Peyer's patch (tissue), 4 donors: ENCODE measurements at regions not wholly inside any gene's neighbourhood (a gene's known extent, or its start where the extent isn't known, plus 50 kb on each side); places are given as distances from the start of the nearest gene placed in this dataset.

ENCODE experiments used
- POLR2A ChIP-seq, 2 donors: fragments of 450-650 bp; IDR thresholded peaks; one replicate each; pipeline ENCODE4 v1.5.1; 2017; ENCODE audit warnings: antibody characterized with exemption in 2 of 2, mild to moderate bottlenecking in 2 of 2, moderate library complexity in 2 of 2
- TF ChIP-seq, protein P1 (sequence below), 6 experiments: fragments of 450-650 bp in 4 of 6; fragments of 200-600 bp in 2 of 6; sonication (generic) in 1 of 6; IDR thresholded peaks; one replicate each; pipeline ENCODE4 v1.5.1; 2017 to 2019; ENCODE audit warnings: antibody characterized with exemption in 6 of 6, mild to moderate bottlenecking in 3 of 6, moderate library complexity in 1 of 6

DNA sequence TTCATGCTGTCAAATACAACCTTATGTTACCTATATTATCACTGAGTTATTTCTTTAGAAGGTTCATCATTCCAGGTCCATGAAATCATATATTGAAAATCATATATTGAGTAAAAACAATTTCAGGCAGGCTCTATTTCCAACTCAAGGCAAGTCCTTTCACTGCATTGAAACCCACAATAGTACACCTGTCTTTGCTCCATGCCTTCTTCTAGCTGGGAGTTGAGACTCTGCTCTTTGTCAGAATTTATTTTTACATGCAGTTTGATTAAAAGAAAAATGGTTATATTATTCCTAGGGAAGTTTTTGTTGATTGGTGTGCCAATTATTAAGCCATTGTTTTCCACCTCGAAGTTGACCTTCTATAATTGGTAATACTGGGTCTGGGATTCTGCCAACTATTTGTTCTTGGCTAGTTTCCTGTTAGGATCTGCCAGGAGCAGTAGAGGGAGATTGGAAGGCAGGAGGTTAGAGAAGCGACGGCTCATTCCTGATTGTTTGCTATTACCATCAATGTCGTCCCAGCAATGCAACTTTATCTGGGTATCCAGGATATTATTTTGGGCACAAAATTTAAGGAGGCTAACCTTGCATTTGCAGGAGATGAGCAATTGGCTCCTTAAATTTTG lies 79.5 kb upstream of the MIS18BP1 start:
- TF ChIP-seq, protein P1, sequence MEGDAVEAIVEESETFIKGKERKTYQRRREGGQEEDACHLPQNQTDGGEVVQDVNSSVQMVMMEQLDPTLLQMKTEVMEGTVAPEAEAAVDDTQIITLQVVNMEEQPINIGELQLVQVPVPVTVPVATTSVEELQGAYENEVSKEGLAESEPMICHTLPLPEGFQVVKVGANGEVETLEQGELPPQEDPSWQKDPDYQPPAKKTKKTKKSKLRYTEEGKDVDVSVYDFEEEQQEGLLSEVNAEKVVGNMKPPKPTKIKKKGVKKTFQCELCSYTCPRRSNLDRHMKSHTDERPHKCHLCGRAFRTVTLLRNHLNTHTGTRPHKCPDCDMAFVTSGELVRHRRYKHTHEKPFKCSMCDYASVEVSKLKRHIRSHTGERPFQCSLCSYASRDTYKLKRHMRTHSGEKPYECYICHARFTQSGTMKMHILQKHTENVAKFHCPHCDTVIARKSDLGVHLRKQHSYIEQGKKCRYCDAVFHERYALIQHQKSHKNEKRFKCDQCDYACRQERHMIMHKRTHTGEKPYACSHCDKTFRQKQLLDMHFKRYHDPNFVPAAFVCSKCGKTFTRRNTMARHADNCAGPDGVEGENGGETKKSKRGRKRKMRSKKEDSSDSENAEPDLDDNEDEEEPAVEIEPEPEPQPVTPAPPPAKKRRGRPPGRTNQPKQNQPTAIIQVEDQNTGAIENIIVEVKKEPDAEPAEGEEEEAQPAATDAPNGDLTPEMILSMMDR (IDR thresholded peaks at IDR 0.05): no peak
- no peak for TF ChIP-seq POLR2A (IDR thresholded peaks at IDR 0.05)
